H1 (cell line): ENCODE measurements at regions not wholly inside any gene's neighbourhood (a gene's known extent, or its start where the extent isn't known, plus 50 kb on each side); places are given as distances from the start of the nearest gene placed in this dataset.

Experiments
- CTCF ChIA-PET: fragments of 300-600 bp; sonication (Branson Sonifier 250); formaldehyde crosslinking; loops from one replicate; lab custom pipeline; 2021; ENCODE audit not compliant: partially characterized antibody; lab: Charles Lee
- POLR2A ChIA-PET: fragments of 300-600 bp; sonication (Branson Sonifier 250); formaldehyde crosslinking; loops from one replicate; lab custom pipeline; 2021; ENCODE audit warnings: inconsistent platforms; ENCODE audit not compliant: partially characterized antibody; lab: Charles Lee
- DNase-seq, 2 experiments: peaks; one replicate each; pipeline versions ENCODE4 v3.0.0 to v3.0.0-alpha.2; 2010 to 2022; ENCODE audit warnings: low spot score in 2 of 2, low read depth in 1 of 2, mixed read lengths in 1 of 2
- FAIRE-seq: peaks from 2 replicates; lab custom pipeline; 2011; peaks lifted over from hg19 to GRCh38; lab: Jason Lieb, UNC
- H2AFZ ChIP-seq: 2 replicates; pipeline ENCODE4 v1.8.1; 2012; ENCODE audit warnings: low read length, inconsistent platforms
- H2AK5ac ChIP-seq: 2 replicates; pipeline ENCODE4 v1.6.1; 2013; ENCODE audit warnings: low read depth, low read length
- H2BK120ac ChIP-seq: replicated peaks from 2 replicates; pipeline ENCODE3; 2013; ENCODE audit warnings: low read depth, low read length, inconsistent platforms
- H2BK12ac ChIP-seq: 2 replicates; pipeline ENCODE4 v1.6.1; 2013; ENCODE audit warnings: low read depth, low read length
- H2BK15ac ChIP-seq: 2 replicates; pipeline ENCODE4 v1.6.1; 2013; ENCODE audit warnings: low read length
- H2BK20ac ChIP-seq: 2 replicates; pipeline ENCODE4 v1.6.1; 2013; ENCODE audit warnings: low read length
- H2BK5ac ChIP-seq: 2 replicates; pipeline ENCODE4 v1.6.1; 2013; ENCODE audit warnings: low read depth, low read length
- H3K14ac ChIP-seq: 2 replicates; pipeline ENCODE4 v1.6.1; 2013; ENCODE audit warnings: inconsistent platforms; ENCODE audit not compliant: insufficient read length
- H3K18ac ChIP-seq: 2 replicates; pipeline ENCODE4 v1.6.1; 2013; ENCODE audit warnings: low read length; ENCODE audit errors: extremely low read depth
- H3K23ac ChIP-seq: 2 replicates; pipeline ENCODE4 v1.6.1; 2013; ENCODE audit warnings: inconsistent platforms; ENCODE audit not compliant: insufficient read length
- H3K23me2 ChIP-seq: 2 replicates; pipeline ENCODE4 v1.6.1; 2013; ENCODE audit warnings: low read depth, low read length
- H3K27ac ChIP-seq: 2 replicates; pipeline ENCODE4 v1.6.1; 2011; ENCODE audit warnings: low read depth, low read length, inconsistent platforms
- H3K27me3 ChIP-seq, 4 experiments: replicated peaks in 1 of 4; 1 replicate in 1 of 4; 2 replicates in 3 of 4; pipeline versions ENCODE4 v1.6.1 to v1.8.1; 2011 to 2013; ENCODE audit warnings: low read length in 3 of 4, mild to moderate bottlenecking in 3 of 4, inconsistent platforms in 2 of 4, mixed read lengths in 2 of 4, moderate library complexity in 1 of 4; ENCODE audit not compliant: control insufficient read depth in 3 of 4, insufficient read depth in 3 of 4; ENCODE audit errors: extremely low read depth in 1 of 4
- H3K36me3 ChIP-seq, 4 experiments: 2 replicates each; pipeline versions ENCODE4 v1.6.1 to v1.8.1; 2011 to 2013; ENCODE audit warnings: mild to moderate bottlenecking in 4 of 4, low read length in 3 of 4, moderate library complexity in 2 of 4, control low read depth in 1 of 4, inconsistent platforms in 1 of 4; ENCODE audit not compliant: insufficient read depth in 4 of 4, control insufficient read depth in 2 of 4
- H3K4ac ChIP-seq: replicated peaks from 2 replicates; pipeline ENCODE3; 2013; ENCODE audit warnings: low read length, low read depth, mixed read lengths, inconsistent platforms; ENCODE audit not compliant: insufficient read length
- H3K4me1 ChIP-seq, 4 experiments: replicated peaks in 1 of 4; 1 replicate in 1 of 4; 2 replicates in 3 of 4; pipeline versions ENCODE4 v1.6.1 to v1.8.1; 2011 to 2013; ENCODE audit warnings: low read length in 3 of 4, inconsistent platforms in 2 of 4, mixed read lengths in 1 of 4; ENCODE audit not compliant: insufficient read depth in 4 of 4, control insufficient read depth in 3 of 4
- H3K4me2 ChIP-seq, 2 experiments: 2 replicates each; pipeline versions ENCODE4 v1.6.1 to v1.8.1; 2011 to 2013; ENCODE audit warnings: low read depth in 2 of 2, low read length in 2 of 2, control low read depth in 1 of 2, inconsistent platforms in 1 of 2, mild to moderate bottlenecking in 1 of 2; ENCODE audit not compliant: insufficient read depth in 1 of 2
- H3K4me3 ChIP-seq, 4 experiments: fragments of 200-600, 300-600 bp in 1 of 4; sonication (generic), shearing (Covaris generic), sonication (Bioruptor Twin) in 1 of 4; 2 replicates each; pipeline versions ENCODE4 v1.5.1 to v1.8.1; 2011 to 2016; ENCODE audit warnings: low read length in 4 of 4, low read depth in 3 of 4, control low read depth in 2 of 4, inconsistent platforms in 2 of 4, mild to moderate bottlenecking in 2 of 4, mixed read lengths in 1 of 4, moderate library complexity in 1 of 4; ENCODE audit not compliant: insufficient read depth in 2 of 4; ENCODE audit errors: extremely low read depth in 1 of 4
- H3K56ac ChIP-seq: replicated peaks from 2 replicates; pipeline ENCODE3; 2013; ENCODE audit warnings: low read depth, mild to moderate bottlenecking, mixed read lengths, low read length, inconsistent platforms; ENCODE audit not compliant: insufficient read length
- H3K79me1 ChIP-seq: 2 replicates; pipeline ENCODE4 v1.6.1; 2013; ENCODE audit warnings: low read depth, low read length, control low read depth
- H3K79me2 ChIP-seq, 2 experiments: 2 replicates each; pipeline versions ENCODE4 v1.6.1 to v1.8.1; 2012 to 2013; ENCODE audit warnings: low read length in 2 of 2, mild to moderate bottlenecking in 2 of 2, inconsistent platforms in 1 of 2; ENCODE audit not compliant: insufficient read depth in 2 of 2, control insufficient read depth in 1 of 2
- H3K9ac ChIP-seq, 4 experiments: replicated peaks in 1 of 4; 1 replicate in 1 of 4; 2 replicates in 3 of 4; pipeline versions ENCODE4 v1.6.1 to v1.8.1; 2011 to 2013; ENCODE audit warnings: low read depth in 3 of 4, low read length in 3 of 4, control low read depth in 2 of 4, mild to moderate bottlenecking in 2 of 4, moderate library complexity in 2 of 4, inconsistent platforms in 1 of 4; ENCODE audit errors: extremely low read depth in 1 of 4
- H3K9me3 ChIP-seq, 2 experiments: 2 replicates each; pipeline versions ENCODE4 v1.6.1 to v1.8.1; 2012 to 2013; ENCODE audit warnings: mild to moderate bottlenecking in 2 of 2, moderate library complexity in 2 of 2, control low read depth in 1 of 2, inconsistent platforms in 1 of 2, low read depth in 1 of 2, low read length in 1 of 2, mixed read lengths in 1 of 2; ENCODE audit not compliant: insufficient read depth in 2 of 2
- H4K20me1 ChIP-seq, 2 experiments: replicated peaks in 1 of 2; 2 replicates each; pipeline versions ENCODE3 to v1.8.1; 2011 to 2013; ENCODE audit warnings: inconsistent platforms in 2 of 2, low read length in 2 of 2, mild to moderate bottlenecking in 1 of 2; ENCODE audit not compliant: insufficient read depth in 2 of 2, control insufficient read depth in 1 of 2
- H4K5ac ChIP-seq: 2 replicates; pipeline ENCODE4 v1.6.1; 2013; ENCODE audit warnings: low read length, low read depth, mixed read lengths, inconsistent platforms; ENCODE audit not compliant: insufficient read length
- H4K8ac ChIP-seq: 2 replicates; pipeline ENCODE4 v1.8.0; 2013; ENCODE audit warnings: mild to moderate bottlenecking, moderate library complexity, low read length, inconsistent platforms; ENCODE audit not compliant: insufficient read depth; ENCODE audit errors: extremely low read depth
- H4K91ac ChIP-seq: replicated peaks from 2 replicates; pipeline ENCODE3; 2013; ENCODE audit warnings: low read length, mixed read lengths, inconsistent platforms; ENCODE audit not compliant: insufficient read length
- HDAC2 ChIP-seq, 2 experiments: fragments of 300-600 bp in 1 of 2; sonication (generic) in 1 of 2; IDR thresholded peaks; 2 replicates each; pipeline ENCODE4 v1.6.1; 2011 to 2012; ENCODE audit warnings: low read depth in 2 of 2, low read length in 2 of 2, mild to moderate bottlenecking in 2 of 2, moderate library complexity in 2 of 2, borderline replicate concordance in 1 of 2, inconsistent platforms in 1 of 2
- SP4 ChIP-seq: IDR thresholded peaks from 2 replicates; pipeline ENCODE4 v1.6.1; 2012; ENCODE audit warnings: low read length, inconsistent platforms
- WGBS, 2 experiments: shearing (Covaris generic) in 1 of 2; methylation state at CpG; one replicate each; pipeline versions ENCODE4 v1.1.6 to v1.1.7; 2013 to 2015; ENCODE audit warnings: low lambda C conversion rate in 2 of 2, mixed read lengths in 2 of 2, inconsistent platforms in 1 of 2, low coverage in 1 of 2, missing lambda C conversion rate in 1 of 2; ENCODE audit not compliant: insufficient replicate concordance in 2 of 2, insufficient coverage in 1 of 2, insufficient read length in 1 of 2; ENCODE audit errors: extremely low coverage in 1 of 2, missing lambda C conversion rate in 1 of 2; 5-methylcytosine and 5-hydroxymethylcytosine counted together

- H4K8ac ChIP-seq: no peak overlapping the region
- H3K23ac ChIP-seq: no peak overlapping the region
- no peak overlapping the region for H2BK12ac ChIP-seq
- DNase-seq (no peak), FAIRE-seq (no peak)
- no peak overlapping the region for H3K18ac ChIP-seq
- no peak overlapping the region for H3K27ac ChIP-seq
- H2AK5ac ChIP-seq: no peak overlapping the region
- no peak overlapping the region for H3K4ac ChIP-seq
- H3K4me3 ChIP-seq: no peak overlapping the region
- no peaks in the 10 kb centered on the region for H3K79me2 ChIP-seq
- H3K4me2 ChIP-seq: no peak overlapping the region
- 96% methylated on average over 2 of the region's 2 CpGs; no CpG with 5 or more reads in 1 of the 2 experiments for WGBS, 2 experiments
- no peak overlapping the region for H4K5ac ChIP-seq
- no peaks in the 10 kb centered on the region for H3K23me2 ChIP-seq
- H3K56ac ChIP-seq: no peak overlapping the region
- no peak overlapping the region for H2BK20ac ChIP-seq
- H2BK5ac ChIP-seq: no peak overlapping the region
- H2BK120ac ChIP-seq: no peak overlapping the region
- no peaks in the 10 kb centered on the region for H3K27me3 ChIP-seq
- no peak overlapping the region for H2AFZ ChIP-seq
- ChIA-PET CTCF (no interaction called here), POLR2A (no interaction called here)
- H4K20me1 ChIP-seq: no peaks in the 10 kb centered on the region
- H3K79me1 ChIP-seq: no peaks in the 10 kb centered on the region
- peaks cover 0 to 4% (median 0%) of the 10 kb centered on the region in 4 experiments; a peak in 1 of 7 replicates for H3K4me1 ChIP-seq
- H4K91ac ChIP-seq: no peak overlapping the region
- no peak overlapping the region for H3K9ac ChIP-seq
- H3K14ac ChIP-seq: no peak overlapping the region
- H3K9me3 ChIP-seq: no peaks in the 10 kb centered on the region
- H3K36me3 ChIP-seq: no peaks in the 10 kb centered on the region
- TF ChIP-seq SP4: no peak
- no peak for TF ChIP-seq HDAC2 (IDR thresholded peaks at IDR 0.05; ENCODE audit: borderline replicate concordance in 1 of 2, low read depth in 2 of 2, low read length in 2 of 2)
- H2BK15ac ChIP-seq: no peak overlapping the region
Measured at GRCh38 chr14:30125322-30125979, 197.8 kb upstream of the PRKD1 start.
